ENCODE measurements at regions not wholly inside any gene's neighbourhood (a gene's known extent, or its start where the extent isn't known, plus 50 kb on each side); places are given as distances from the start of the nearest gene placed in this dataset.

GRCh38 chr5:126097876-126098275, 325.3 kb upstream of the GRAMD2B start:
- TF ChIP-seq, protein P1, sequence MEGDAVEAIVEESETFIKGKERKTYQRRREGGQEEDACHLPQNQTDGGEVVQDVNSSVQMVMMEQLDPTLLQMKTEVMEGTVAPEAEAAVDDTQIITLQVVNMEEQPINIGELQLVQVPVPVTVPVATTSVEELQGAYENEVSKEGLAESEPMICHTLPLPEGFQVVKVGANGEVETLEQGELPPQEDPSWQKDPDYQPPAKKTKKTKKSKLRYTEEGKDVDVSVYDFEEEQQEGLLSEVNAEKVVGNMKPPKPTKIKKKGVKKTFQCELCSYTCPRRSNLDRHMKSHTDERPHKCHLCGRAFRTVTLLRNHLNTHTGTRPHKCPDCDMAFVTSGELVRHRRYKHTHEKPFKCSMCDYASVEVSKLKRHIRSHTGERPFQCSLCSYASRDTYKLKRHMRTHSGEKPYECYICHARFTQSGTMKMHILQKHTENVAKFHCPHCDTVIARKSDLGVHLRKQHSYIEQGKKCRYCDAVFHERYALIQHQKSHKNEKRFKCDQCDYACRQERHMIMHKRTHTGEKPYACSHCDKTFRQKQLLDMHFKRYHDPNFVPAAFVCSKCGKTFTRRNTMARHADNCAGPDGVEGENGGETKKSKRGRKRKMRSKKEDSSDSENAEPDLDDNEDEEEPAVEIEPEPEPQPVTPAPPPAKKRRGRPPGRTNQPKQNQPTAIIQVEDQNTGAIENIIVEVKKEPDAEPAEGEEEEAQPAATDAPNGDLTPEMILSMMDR (IDR thresholded peaks at IDR 0.05), result no peak
- no peak for TF ChIP-seq POLR2A (IDR thresholded peaks at IDR 0.05)
